Embryonic facial prominence (tissue), 1 donor: ENCODE measurements at regions not wholly inside any gene's neighbourhood (a gene's known extent, or its start where the extent isn't known, plus 50 kb on each side); places are given as distances from the start of the nearest gene placed in this dataset.
"Not testable (repeated sequence)": the region's sequence is repeated elsewhere in the genome, so short reads cannot be mapped to it uniquely, and the experiment has no call there.

Source experiments
- DNase-seq: peaks from one replicate; pipeline ENCODE4 v3.0.0-alpha.2; 2016; ENCODE audit errors: extremely low spot score

DNA sequence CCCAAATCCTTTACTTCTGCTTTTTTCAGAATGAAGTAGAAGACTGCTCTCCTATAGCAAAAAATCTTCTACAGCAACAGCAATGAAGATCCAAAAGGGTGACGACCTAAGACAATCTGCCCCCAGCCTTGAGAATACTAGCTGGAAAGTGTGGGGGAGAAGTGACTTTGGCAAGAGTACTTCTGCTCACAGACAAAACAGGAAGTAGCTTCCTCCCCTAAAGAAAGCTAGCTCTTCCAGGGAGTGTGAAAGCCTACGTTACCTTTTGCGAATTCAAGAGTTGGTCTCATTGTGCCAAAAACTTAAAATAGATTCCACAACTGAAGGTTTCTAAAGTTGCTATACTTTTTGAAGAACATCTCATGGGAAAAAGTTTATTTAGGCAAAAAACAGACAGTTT, 1069.2 kb upstream of the CHAC2 start:
- no peak for DNase-seq

DNA sequence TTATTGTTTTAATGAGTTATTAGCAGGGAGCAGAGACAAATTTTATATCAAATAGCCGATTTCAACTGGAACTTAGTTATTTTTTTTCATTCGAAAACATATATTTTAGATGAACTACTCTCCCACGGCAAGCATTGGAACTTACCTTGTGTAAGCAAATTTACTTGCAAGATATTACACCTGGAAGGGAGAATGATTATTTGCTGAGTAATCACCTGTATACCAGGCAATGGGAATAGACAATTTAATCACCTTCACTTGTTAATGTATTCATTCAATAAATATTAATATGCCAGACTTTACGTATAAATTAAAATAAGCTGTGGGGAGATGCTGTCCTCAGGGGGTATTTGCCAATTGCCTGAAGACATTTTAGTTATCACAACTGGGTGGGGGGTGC, 1069.9 kb upstream of the CHAC2 start:
- DNase-seq: no peak

DNA sequence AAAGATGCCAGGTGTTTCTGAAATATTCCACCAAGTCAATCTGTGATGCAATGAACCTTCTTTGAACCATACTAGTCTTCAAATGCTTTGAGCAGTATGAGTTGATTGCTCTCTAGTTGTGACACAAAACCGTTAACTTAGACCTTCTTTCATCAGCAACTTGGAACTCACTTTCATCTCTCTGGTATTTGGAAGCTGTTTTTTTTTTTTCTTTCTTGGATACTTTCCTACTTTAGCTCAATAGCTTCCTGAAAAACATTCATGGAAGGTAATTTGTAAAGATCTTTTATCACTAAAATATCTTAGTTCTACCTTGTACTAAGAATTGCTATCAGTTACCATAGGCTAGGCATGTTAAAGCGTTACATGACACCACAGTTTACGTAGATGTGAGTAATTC, 1071.9 kb upstream of the CHAC2 start:
- no peak for DNase-seq

DNA sequence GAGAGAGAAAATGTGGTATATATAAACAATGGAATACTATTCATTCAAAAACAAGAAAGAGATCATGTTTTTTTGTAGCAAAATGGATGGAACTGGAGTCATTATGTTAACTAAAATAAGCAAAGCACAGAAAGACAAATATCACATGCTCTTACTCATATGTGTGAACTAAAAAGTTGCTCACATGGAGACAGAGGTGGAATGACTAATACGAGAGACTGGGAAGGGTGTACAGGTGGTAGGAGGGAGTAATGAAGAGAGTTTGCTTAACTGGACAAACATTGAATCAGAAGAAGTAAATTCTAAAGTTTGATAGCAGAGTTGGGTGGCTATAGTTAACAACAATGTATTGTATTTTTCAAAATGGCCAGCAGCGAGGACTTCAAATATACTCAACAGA, 1080.7 kb upstream of the CHAC2 start:
- no peak for DNase-seq

DNA sequence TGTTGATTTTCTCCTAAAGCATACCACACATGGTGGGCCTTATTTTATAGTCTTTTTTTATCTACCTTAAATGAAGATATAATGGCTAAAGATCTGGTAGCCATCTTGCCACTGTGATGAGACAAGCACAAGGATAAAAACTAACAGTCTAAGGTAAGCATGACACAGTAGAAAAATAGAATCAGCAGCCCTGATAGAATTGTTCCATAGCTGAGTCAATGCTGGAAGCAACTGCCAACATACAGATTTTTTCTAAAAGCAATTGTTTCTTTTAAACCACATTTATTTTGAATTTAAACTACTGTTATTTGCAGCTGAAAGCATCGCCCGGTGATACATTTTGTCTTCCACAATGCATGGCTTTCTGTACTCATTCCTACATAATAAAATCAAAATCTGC, 1091.5 kb upstream of the CHAC2 start:
- DNase-seq: no peak

DNA sequence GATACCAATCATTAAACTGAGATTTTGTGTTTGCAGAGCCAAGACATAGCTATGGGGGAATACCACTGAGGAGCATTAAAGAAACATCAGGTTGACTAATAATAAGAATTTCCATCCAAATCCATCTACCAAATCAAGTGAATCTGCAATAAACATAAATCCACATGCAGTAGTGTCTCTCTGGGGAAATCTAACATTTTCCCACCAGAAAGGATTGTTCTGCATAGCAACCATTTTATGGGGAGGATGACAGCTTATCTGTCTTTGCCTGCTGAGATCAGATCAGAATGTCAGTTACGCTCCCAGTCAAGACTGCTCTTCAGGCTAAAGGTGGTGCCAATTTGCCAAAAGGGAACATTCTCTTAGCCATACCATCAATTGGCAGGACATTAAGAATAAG, 1098.9 kb upstream of the CHAC2 start:
- no peak for DNase-seq

DNA sequence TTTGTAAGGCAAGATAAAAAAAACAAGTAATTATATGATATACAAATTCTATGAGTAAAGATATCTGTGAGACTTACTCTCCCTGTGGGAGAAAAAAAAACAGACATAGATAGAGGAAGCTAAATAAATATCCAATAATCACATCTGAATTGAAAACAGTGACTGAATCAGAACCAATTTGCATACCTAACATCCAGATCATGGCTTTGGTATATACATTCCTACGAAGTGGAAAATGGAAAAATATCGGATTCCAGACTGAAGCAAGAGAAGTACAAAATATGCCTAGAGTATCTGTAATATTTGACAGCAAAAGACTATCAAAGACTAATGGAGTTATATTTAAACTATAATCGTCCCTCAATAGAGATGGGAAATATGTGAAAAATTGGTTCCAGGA, 1108.1 kb upstream of the CHAC2 start:
- DNase-seq: no peak

DNA sequence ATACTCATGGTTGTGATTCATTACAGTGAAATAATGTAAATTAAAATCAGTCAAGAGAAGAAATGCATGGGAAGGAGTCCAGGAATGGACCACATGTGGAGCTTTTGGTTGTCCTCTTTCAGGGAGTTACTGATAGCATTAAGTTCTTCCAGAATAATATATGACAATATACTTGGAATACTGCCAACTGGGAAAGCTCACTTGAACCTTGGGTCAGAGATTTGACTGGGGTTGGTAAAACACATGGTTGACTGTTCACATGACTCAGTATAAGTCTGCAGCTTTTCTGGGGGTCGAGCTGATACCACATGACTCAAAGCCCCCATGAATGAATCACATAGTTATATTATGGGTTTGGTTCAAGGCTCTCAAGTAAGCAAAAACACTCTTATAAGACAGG, 1109.0 kb upstream of the CHAC2 start:
- DNase-seq: no peak

DNA sequence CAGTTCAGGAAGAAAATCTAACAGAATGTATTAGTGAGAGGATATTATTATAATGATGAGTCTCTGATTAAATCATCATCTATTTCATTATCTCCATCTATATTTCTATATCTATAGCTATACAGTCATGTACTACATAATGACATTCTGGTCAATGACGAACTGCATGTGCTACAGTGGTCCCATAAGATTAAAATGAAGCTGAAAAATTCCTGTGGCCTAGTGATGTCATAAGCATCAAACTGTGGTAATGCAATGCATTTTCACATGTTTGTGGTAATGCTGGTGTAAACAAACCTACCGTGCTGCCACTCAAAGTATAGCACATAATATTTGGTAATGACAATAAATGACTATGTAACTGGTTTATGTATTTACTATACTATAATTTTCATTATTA, 1127.9 kb upstream of the CHAC2 start:
- no peak for DNase-seq

DNA sequence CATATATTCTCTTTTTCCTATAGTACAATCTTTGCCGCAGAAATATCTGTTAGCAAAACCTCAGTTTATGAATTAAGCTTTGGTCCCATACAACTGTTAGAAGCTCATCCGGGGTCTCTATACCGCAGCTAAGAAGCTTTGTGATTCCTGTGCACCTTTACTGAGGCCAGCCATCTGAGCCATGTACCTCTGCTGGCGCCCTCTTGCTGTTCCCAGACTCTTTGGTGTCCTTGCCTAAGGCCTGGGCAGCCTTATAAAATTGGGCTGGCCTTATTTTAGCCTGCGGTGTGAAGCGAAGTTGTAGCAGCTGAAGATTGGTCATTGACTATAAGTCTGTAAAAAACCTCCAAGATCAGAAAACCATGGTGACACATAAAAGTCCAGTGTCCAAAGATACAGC, 1135.1 kb upstream of the CHAC2 start:
- no peak for DNase-seq

DNA sequence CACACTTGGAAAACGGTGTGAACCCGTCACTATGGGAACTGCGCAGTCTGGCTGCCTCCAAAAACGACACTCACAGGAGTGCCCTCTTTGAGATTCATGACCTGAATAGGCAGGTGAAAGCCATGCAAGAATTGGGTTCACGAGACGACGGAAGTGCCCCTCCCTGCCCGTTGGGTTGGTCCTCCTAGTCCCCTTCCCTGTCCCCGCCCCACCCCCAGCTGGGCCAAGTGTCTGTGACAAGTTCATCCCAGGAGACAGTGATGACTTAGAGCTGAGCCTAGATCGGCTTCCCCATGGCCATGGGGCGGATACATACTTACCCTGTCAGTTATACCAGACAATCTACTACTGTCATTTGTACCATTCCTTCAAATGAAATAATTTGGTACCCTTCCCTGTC, 1137.7 kb upstream of the CHAC2 start:
- no peak for DNase-seq

DNA sequence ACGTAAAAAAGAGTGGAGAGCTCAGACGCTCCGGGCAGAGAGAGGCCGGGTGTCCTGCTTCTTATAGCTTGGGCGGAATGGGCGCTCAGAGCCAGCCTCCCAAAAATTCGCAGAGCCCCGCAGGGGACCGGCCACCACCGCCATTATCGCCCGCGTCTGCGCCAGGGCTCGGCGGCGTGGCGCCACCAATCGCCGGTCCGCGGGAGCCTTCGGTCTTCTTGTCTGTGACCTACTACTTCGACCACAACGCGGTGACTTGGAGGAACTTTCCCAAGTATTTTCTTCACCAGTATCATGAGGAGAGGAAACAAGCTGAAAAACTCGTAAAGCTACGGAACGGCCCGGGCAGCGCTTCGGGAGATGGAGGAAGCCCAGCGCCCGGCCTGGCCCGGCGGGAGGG, 1138.1 kb upstream of the CHAC2 start:
- no peak for DNase-seq

DNA sequence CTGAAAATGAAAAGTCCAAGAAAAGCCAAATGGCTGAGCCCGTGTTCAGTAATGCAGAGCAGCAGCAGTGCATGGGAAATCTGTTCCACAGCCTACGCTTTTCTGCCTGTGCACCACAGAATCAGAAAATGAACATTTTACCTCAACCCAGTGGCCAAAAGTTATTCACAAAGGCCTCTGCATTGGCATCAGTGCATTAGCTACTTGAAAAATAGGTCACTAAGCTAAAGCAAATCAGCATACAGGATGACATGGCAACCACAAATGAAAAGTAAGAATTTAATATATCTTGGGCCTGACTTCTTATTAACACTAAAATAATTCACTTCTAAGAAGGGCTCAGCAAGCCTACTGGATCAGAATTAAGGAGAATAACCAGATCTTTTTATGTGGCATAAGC, 1145.3 kb upstream of the CHAC2 start:
- no peak for DNase-seq

DNA sequence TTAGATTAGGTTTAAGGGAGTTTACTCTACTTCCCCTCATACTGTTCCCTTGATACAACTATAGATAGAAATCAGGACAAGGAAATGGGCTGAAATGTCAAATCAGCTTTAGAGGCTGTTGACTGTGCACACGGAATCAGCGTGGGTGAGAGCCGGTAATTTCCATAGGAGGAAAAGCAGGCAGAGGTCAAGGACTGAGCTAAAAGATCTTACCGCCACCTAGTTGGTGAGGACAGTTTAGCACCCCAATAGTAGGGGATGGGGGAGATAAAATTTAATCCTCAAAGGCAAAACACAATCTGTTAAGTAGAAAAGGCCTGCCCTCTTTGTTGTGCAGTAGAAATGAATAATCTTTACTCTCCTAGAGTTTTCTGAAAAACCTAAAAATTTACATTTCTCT, 1154.5 kb upstream of the CHAC2 start:
- no peak for DNase-seq

DNA sequence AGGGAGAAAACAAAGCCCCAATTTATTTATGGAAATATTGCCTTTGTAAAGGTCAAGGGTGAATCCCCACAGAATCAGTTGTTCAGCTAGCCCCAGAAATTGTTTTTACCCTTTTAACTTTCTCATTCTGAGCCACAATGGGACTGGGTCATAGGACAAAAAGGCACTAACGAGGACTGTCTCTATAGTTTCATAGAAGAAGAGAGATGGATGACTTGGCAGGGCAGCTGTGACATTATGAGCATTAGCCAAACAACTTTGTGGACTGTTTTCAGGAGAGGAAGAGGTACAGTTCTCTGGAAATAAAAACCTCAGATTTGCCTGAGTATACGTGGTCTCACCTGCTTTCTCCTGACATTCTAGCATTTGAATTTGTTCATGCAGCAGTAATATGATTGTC, 1155.8 kb upstream of the CHAC2 start:
- no peak for DNase-seq

DNA sequence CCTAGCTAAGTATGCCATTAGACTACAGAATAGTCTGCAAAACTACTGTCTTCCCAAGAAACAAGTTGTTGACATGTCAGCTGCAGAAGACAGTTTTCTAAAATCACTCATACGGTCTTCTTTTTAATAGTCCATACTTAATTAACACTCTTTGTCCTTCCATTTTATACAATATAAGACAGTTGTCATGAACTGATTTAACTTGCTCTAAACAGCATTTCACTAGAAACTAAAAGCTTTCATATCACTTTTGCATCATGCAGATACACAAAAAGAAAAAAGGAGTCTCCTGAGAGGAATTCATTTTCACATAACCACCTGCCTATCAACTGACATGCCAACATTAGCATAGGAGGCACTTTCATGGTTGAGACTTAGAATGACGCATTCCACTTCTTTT, 1159.6 kb upstream of the CHAC2 start:
- DNase-seq: no peak

DNA sequence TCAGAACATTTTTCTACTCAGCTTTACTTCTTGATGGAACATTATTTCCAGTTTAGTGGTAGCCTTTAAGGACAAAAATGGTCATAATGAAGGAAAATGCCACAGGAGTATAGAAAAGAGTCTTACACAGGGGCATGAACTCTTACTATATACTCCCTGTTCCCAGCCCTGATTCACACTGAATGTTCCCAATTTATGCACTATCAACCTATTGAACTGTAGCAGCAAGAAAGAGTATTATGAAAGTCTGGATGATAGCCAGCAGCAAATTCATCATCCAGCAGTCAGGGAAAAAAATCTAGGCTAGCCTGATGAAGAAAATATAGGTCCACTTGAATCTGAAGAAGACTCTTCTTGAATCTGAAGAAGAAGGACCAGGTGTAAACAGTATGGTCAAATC, 1170.3 kb upstream of the CHAC2 start:
- DNase-seq: no peak

DNA sequence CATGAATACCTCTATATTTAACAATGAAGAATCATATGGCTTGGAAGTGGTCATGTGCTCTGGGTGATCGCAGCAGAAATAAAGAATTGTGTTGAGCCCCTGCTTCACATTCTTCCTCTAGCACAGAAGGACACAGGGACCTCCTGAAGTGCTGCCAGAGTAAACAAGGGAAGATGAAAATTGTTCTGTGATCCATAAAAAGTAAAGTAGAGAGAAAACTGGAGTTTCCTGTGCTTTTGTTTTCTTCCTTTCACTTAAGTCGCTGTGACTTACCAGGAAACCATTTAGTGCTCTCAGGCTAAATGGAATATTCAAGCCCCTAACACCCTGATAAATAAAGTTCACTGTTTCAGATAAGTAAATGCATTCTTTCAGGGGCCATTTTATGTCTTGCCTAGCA, 1173.6 kb upstream of the CHAC2 start:
- no peak for DNase-seq

DNA sequence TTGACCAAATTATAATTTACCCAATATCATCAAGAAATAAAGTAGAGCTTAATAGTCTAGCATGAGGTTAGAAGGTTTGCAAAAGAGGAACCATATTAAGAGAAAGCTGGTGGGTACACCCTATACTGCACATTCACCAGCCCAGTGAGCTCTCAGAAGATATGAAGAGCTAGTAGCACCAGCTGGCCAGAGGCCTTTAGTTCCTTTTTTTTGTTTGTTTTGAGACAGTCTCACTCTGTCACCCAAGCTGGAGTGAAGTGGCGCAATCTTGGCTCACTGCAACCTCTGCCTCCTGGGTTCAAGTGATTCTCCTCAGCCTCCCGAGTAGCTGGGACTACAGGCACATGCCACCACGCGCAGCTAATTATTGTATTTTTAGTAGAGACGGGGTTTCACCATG, 1183.5 kb upstream of the CHAC2 start:
- DNase-seq: not testable (repeated sequence)

DNA sequence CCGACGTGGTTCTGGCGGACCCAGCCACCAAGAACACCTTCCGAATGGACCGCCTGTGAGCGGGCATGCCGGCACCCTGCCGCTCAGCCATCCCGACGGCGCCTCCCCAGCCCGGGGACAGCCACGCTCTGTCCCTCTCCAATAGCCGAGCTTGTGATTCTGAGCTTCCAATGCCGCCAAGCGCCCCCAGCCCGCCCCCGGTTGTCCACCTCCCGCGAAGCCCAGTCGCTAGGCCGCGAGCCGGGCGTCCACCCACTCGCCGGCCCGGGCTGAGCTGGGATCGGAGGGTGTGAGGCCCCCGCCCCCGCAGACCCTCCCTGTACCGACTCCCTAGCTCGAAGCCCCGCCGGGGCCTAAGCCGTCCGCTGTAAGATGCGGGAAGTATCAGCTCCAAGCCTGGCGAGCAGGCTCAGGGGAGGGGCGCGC, 1195.1 kb upstream of the CHAC2 start:
- no peak for DNase-seq

DNA sequence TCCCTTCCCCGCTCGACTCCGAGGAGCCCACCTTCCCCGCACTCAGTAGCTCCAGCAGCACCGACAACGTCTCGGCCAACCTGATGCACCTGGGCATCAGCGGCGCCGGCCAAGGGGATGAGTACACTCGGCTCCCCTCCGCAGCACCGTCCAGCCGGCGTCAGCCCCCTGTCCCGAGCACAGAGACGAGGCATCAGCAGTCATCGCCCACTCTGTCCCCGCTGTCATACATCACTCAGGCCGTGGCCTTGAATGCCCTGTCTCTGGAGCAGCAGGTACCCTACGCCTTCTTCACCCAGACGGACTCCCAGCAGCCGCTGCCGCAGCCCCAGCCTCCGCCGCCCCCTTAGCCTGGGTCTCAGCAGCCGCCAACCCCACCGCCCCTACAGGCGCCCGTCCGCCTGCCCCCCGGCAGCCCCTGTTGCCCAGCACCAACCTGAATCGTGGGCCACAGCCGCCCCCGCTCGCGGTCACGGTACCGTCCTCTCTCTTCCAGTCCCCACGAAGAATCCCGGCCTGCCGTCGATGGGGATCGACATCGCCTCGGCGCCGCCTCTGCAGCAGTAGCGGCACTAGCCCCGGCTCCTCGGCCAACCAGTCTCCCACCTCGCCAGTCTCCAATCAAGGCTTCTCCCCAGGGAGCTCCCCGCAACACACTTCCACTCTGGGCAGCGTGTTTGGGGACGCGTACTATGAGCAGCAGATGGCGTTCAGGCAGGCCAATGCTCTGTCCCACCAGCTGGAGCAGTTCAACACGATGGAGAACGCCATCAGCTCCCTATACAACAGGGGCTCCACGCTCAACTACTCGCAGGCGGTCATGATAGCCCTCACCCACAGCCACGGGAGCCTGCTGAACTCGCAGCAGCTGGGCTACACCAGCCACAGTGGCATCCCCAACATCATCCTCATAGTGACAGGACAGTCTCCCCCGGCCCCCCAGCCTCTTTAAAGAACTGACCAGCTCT, 1195.9 kb upstream of the CHAC2 start:
- DNase-seq: no peak

DNA sequence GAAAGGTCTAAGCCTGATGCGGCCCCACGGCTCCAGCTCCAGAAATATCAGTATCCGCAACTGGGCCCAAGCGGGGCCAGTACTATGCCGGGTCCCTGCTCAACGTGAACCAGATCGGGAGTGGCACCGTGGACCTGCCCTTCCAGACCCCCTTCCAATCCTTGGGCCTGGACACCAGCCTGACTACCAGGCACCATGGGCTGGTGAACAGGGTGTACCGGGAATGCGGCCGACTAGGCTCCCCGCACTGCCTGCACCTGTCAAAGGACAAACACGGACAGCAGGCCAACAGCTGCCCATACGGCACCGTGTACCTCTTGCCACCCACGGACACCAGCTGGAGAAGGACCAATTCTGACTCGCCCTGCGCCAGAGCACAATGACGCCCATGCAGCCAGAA, 1196.9 kb upstream of the CHAC2 start:
- no peak for DNase-seq

DNA sequence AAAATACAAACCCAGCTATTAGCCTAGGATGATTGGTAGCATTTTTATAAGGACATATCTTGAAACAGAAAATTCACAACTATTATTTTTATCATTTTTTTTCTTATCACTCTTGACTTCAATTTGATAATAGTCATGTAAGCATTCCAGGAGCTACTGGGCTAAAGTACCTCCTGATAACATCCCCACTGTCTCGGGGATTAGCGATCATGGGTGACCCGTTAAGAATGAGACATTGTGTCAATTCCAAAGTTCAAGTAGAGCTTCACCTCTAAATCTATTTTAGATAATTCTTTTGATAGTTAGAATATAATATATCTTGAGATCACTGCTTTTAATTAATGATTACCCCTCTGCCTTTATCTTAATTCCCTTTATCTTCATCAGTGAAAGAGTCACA, 1204.5 kb upstream of the CHAC2 start:
- DNase-seq: no peak

DNA sequence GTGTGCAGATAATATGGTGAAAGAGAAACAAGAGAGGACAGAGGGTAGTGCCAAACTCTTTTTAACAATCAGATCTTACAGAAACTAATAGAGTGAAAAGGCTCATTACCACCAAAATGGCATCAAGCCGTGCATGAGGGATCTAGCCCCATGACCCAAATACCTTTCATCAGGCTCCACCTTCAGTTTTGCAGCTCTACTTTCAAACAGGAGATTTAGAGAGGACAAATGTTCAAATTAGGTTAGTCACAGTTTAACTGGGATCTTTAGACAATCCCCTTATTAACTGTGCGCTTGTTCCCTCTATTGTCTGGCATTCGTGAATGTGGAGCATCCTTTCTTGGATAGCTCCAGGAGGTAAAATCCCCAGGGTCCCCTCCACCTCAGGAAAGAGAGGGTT, 1209.3 kb upstream of the CHAC2 start:
- DNase-seq: no peak
